ENCODE measurements at regions not wholly inside any gene's neighbourhood (a gene's known extent, or its start where the extent isn't known, plus 50 kb on each side); places are given as distances from the start of the nearest gene placed in this dataset.
A peak's percentile ranks its signal among the peaks of the same experiment; 100 is the strongest.
"Not testable (repeated sequence)": the region's sequence is repeated elsewhere in the genome, so short reads cannot be mapped to it uniquely, and the experiment has no call there.

GRCh38 chr5:44942524-44943001 is 133.8 kb downstream of the MRPS30 start:
- DNase-seq (ENCODE audit: low read depth), result no peak

DNA sequence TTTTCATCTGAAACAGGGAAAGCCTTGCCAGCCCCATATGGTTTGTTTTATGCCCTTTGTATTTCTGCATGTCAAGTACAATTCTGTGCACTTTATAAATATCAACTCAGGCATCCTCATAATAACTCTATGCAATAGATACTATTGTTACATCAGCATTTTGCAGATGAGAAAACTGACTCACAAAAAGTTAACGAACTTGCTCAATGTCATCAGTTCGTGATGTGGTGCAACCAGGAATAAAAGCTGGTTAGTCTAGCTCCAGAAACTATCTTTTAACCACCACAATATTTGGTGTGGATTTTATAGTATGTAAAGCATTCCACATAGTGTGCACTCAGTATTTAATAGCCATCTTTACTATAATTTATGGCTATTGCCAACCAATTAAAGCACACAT is 134.9 kb downstream of the MRPS30 start:
- no peak for DNase-seq (ENCODE audit: low read depth)

GRCh38 chr5:44945743-44946142 is 137.0 kb downstream of the MRPS30 start:
- DNase-seq (ENCODE audit: low read depth), result no peak

- DNase-seq (ENCODE audit: low read depth), result no peak
Observed at GRCh38 chr5:44949687-44950086, 140.9 kb downstream of the MRPS30 start.

GRCh38 chr5:44951371-44951770 is 142.6 kb downstream of the MRPS30 start:
- no peak for DNase-seq (ENCODE audit: low read depth)

DNA sequence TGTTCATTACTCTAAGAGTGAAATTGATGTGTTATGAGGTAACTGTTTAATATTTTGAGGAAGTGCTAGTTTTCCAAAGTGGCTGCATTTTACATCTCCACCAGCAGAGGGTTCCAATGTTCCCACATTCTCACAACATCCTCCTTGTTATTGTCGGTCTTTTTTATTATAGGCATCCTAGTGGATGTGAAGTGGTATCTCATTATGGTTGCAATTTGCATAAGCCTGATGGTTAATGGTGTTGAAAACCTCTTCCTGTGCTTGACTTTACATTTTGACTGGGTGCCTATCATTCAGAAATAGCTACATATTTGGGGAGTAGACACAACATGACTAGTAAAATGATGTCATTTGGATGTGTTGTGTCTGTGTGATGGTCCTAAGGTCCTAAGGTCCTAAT is 143.6 kb downstream of the MRPS30 start:
- DNase-seq (ENCODE audit: low read depth), result peak; percentile 1

DNA sequence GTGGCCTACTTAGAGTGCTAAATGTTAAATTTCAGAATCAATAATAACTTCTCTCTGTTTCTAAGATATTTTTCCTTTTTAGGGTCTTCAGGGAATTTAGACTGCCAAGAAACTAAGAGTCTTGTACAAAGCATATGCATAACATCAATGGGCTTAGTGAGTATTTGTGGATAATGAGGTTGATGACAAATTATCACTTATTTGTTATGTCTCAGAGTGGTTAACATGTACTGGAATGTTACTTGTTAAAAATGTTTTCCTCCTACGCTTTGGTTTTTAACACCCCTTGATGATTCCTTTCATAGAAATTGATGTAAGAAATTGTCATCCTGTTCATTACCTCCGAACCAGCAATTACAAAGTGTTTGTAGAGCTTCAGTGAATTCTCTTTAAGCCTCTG is 144.3 kb downstream of the MRPS30 start:
- no peak for DNase-seq (ENCODE audit: low read depth)

- DNase-seq (ENCODE audit: low read depth), result not testable (repeated sequence)
Observed at GRCh38 chr5:44958943-44959454, 150.3 kb downstream of the MRPS30 start.

DNA sequence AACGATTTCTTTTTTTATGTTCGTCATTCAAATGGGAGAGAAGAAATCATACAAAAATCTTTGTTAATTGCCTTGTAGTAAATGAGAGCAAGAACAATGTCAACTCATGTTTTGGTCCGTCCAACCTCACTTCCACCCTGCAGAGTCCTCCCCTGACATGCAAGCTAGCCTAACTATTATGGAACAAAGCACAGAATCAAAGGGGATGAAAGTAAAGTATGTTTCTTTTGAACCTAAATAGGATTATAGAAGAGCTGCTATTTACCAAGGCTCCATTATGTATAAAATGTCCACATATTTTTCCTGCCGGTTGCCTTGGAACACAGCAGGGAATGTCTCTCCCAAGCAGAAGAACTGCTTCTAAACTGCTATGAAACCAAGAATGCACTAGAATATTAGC is 161.1 kb downstream of the MRPS30 start:
- no peak for DNase-seq (ENCODE audit: low read depth)

- DNase-seq (ENCODE audit: low read depth), result not testable (repeated sequence)
Observed at GRCh38 chr5:44970963-44971362, 162.2 kb downstream of the MRPS30 start.

DNA sequence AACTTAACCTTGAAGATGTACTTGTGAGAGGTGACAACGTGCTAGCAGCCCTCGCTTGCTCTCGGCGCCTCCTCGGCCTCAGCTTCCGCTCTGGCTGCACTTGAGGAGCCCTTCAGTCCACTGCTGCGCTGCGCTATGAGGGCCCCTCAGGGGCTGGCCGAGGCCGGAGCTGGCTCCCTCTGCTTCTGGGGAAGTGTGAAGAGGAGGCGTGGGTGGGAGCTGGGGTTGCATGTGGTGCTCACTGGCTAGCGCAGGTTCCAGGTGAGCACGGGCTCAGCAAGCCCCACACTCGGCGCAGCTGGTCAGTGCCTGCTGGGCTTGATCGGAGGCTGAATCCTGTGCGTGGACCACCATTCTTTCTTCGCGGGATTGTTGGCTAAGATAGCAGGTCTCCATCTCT is 166.1 kb downstream of the MRPS30 start:
- no peak for DNase-seq (ENCODE audit: low read depth)

DNA sequence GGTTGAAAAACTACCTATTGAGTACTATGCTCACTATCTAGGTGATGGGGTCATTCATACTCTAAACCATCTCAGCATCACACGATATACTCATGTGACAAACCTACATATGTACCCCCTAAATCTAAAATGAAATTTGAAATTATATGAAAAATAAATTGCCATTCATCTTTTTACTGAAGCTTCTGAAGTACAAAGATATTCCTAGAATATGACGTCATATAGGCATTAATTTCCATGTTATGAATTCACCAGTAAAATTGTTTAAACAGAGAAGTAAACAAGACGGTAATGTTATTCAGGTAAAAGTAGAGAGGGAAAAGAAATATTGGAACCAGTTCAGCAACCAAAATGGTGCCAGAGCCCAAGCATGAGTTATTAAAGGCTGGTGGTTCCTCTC is 173.0 kb downstream of the MRPS30 start:
- no peak for DNase-seq (ENCODE audit: low read depth)

GRCh38 chr5:44983006-44983405 is 174.3 kb downstream of the MRPS30 start:
- DNase-seq (ENCODE audit: low read depth), result no peak

GRCh38 chr5:44987026-44987425 is 178.3 kb downstream of the MRPS30 start:
- no peak for DNase-seq (ENCODE audit: low read depth)

GRCh38 chr5:44991693-44992092 is 182.9 kb downstream of the MRPS30 start:
- DNase-seq (ENCODE audit: low read depth), result no peak

GRCh38 chr5:44993286-44993685 is 184.5 kb downstream of the MRPS30 start:
- no peak for DNase-seq (ENCODE audit: low read depth)

DNA sequence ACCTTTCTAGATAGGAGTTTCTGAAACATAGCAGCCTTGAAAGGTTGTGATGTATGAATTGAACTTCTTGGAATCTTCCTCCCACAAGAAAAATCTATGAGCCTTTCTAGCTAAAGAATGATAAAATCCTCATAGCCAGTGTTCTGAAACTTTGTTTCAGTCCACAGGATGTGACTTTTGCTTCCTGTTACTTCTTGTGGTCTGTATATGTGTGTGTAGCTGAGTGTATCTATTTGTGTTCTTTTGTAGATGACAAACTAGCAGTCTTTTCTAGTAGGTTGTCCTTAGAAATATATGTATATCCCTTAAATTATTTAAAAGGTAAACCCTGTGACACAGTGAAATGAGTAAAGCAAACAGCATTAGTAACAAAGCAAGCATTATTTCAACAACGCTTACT is 188.8 kb downstream of the MRPS30 start:
- no peak for DNase-seq (ENCODE audit: low read depth)

DNA sequence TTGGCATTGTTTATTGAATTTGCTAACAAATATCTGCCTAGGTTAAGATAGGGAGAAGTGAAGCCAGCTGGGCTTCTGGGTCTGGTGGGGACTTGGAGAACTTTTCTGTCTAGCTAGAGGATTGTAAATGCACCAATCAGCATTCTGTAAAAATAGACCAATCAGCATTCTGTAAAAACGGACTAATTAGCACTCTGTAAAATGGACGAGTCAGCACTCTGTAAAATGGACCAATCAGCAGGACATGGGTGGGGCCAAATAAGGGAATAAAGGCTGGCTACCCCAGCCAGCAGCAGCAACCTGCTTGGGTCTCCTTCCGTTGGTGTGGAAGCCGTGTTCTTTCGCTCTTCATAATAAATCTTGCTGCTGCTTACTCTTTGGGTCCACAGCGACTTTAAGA is 198.4 kb downstream of the MRPS30 start:
- DNase-seq (ENCODE audit: low read depth), result not testable (repeated sequence)

DNA sequence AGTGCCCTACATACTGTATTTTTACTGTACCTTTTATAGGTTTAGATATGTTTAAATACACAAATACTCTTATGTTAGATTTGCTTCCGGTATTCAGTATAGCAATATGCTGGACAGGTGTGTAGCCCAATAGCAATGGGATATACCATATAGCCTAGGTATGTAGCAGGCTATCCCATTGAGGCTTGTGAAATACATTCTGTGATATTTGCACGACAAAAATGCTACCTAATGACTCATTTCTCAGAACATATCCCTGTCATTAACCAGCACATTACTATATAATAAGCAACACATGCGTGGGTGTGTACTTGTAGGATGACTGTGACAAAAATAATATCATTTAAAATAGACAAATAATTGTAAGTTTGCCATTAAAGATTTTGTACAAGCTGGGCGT is 208.8 kb downstream of the MRPS30 start:
- no peak for DNase-seq (ENCODE audit: low read depth)

GRCh38 chr5:45029553-45029952 is 220.8 kb downstream of the MRPS30 start:
- no peak for DNase-seq (ENCODE audit: low read depth)

GRCh38 chr5:45035991-45036390 is 227.2 kb downstream of the MRPS30 start:
- DNase-seq (ENCODE audit: low read depth), result no peak

DNA sequence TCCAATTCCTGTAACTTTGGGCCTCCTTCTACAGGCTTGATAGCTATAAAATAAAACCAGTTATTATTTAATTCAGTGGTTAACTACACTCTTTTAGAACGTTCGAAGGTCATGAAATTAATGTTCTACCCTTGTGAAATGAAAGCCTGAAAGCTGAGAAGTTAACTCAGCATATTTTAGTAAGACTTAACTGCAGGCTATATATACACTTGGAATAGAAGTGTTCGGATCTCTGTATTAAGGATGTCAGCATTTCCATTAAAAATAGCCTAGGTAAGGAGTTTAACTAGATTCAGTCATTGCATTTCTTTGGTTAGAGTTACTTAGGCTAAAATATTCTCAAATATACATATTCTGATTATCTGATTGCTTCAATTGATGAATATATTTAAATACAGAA is 229.2 kb downstream of the MRPS30 start:
- no peak for DNase-seq (ENCODE audit: low read depth)

GRCh38 chr5:45038366-45038987 is 229.7 kb downstream of the MRPS30 start:
- DNase-seq (ENCODE audit: low read depth), result no peak

DNA sequence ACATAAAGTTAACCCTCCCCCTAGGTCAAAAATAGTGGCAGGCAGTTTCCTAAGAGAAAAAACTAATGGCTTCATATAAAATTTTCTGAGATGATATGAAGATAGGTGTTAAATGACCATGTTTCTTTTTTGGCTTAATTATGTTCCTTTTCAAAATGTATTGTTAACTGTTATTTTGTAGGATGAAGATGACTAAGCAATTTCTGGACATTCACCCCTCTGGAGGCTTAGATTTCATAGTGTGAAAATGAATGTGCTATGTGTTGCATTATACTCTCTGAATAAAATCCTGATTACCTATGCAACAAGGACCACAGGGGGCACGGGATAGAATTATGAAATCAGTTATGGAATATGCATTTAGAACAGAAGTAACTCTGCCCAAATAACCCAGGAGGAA is 233.5 kb downstream of the MRPS30 start:
- no peak for DNase-seq (ENCODE audit: low read depth)
